Type B pancreatic cell (in vitro differentiated cells): ENCODE measurements at regions not wholly inside any gene's neighbourhood (a gene's known extent, or its start where the extent isn't known, plus 50 kb on each side); places are given as distances from the start of the nearest gene placed in this dataset.
"Not testable (repeated sequence)": the region's sequence is repeated elsewhere in the genome, so short reads cannot be mapped to it uniquely, and the experiment has no call there.

Experiments
- DNase-seq: peaks from one replicate; pipeline ENCODE4 v3.0.0; 2021; ENCODE audit warnings: mixed read lengths; ENCODE audit not compliant: unreplicated experiment; ENCODE audit errors: extremely low spot score
- H3K27ac Mint-ChIP-seq: 2 replicates; pipeline ENCODE4 v1.8.0; 2021; ENCODE audit warnings: mild to moderate bottlenecking, mixed read lengths
- H3K27me3 Mint-ChIP-seq: 2 replicates; pipeline ENCODE4 v1.8.0; 2021; ENCODE audit warnings: mixed read lengths
- H3K36me3 Mint-ChIP-seq: 2 replicates; pipeline ENCODE4 v1.8.0; 2021; ENCODE audit warnings: mixed read lengths
- H3K4me1 Mint-ChIP-seq: one replicate; pipeline ENCODE4 v1.8.0; 2021; ENCODE audit warnings: mixed read lengths; ENCODE audit not compliant: unreplicated experiment
- H3K4me3 Mint-ChIP-seq: 2 replicates; pipeline ENCODE4 v1.8.0; 2021; ENCODE audit warnings: mild to moderate bottlenecking, mixed read lengths
- H3K9me3 Mint-ChIP-seq: 2 replicates; pipeline ENCODE4 v1.8.0; 2021; ENCODE audit warnings: mixed read lengths
- CTCF ChIP-seq: fragments of 200-600 bp; sonication (generic); conservative IDR thresholded peaks from 2 replicates; pipeline ENCODE4 v1.5.0; 2021; ENCODE audit warnings: antibody characterized with exemption, mild to moderate bottlenecking

GRCh38 chr7:146022776-146023175 is 93.8 kb upstream of the CNTNAP2 start:
- DNase-seq: no peak
- H3K27me3 Mint-ChIP-seq: no peaks in the 10 kb centered on the region

GRCh38 chr7:146019041-146020004 is 97.3 kb upstream of the CNTNAP2 start:
- not testable (repeated sequence) for H3K4me3 Mint-ChIP-seq, H3K9me3 Mint-ChIP-seq, H3K36me3 Mint-ChIP-seq, H3K27ac Mint-ChIP-seq, H3K4me1 Mint-ChIP-seq, H3K27me3 Mint-ChIP-seq, DNase-seq

More at GRCh38 chr7:146022776-146023175, 93.8 kb upstream of the CNTNAP2 start:
- no peaks in the 10 kb centered on the region for H3K9me3 Mint-ChIP-seq
- no peak overlapping the region for H3K27ac Mint-ChIP-seq
- H3K4me3 Mint-ChIP-seq: no peak overlapping the region
- no peaks in the 10 kb centered on the region for H3K4me1 Mint-ChIP-seq
- H3K36me3 Mint-ChIP-seq: no peaks in the 10 kb centered on the region
- no peak for TF ChIP-seq CTCF

GRCh38 chr7:146017366-146017765 is 99.2 kb upstream of the CNTNAP2 start:
- not testable (repeated sequence) for H3K27ac Mint-ChIP-seq, H3K9me3 Mint-ChIP-seq, H3K36me3 Mint-ChIP-seq, H3K27me3 Mint-ChIP-seq, DNase-seq, H3K4me3 Mint-ChIP-seq, H3K4me1 Mint-ChIP-seq

GRCh38 chr7:146014154-146014553 is 102.4 kb upstream of the CNTNAP2 start:
- not testable (repeated sequence) for H3K27me3 Mint-ChIP-seq, H3K4me1 Mint-ChIP-seq, H3K36me3 Mint-ChIP-seq, H3K9me3 Mint-ChIP-seq, H3K4me3 Mint-ChIP-seq, DNase-seq, H3K27ac Mint-ChIP-seq

GRCh38 chr7:146008293-146008692 is 108.3 kb upstream of the CNTNAP2 start:
- H3K4me1 Mint-ChIP-seq: no peaks in the 10 kb centered on the region
- H3K27me3 Mint-ChIP-seq: no peaks in the 10 kb centered on the region
- no peak overlapping the region for H3K27ac Mint-ChIP-seq
- H3K36me3 Mint-ChIP-seq: no peaks in the 10 kb centered on the region
- no peaks in the 10 kb centered on the region for H3K9me3 Mint-ChIP-seq
- TF ChIP-seq CTCF: no peak
- DNase-seq: no peak
- H3K4me3 Mint-ChIP-seq: no peak overlapping the region

- no peaks in the 10 kb centered on the region for H3K4me1 Mint-ChIP-seq
- DNase-seq: no peak
- H3K4me3 Mint-ChIP-seq: no peak overlapping the region
- H3K27ac Mint-ChIP-seq: no peak overlapping the region
- no peak for TF ChIP-seq CTCF
- no peaks in the 10 kb centered on the region for H3K9me3 Mint-ChIP-seq
- no peaks in the 10 kb centered on the region for H3K36me3 Mint-ChIP-seq
- no peaks in the 10 kb centered on the region for H3K27me3 Mint-ChIP-seq
These were observed 111.8 kb upstream of the CNTNAP2 start for GRCh38 chr7:146004805-146005204.

- no peak for TF ChIP-seq CTCF
- Mint-ChIP-seq H3K36me3 (no peaks in the 10 kb centered on the region), H3K27ac (no peak overlapping the region), H3K4me3 (no peak overlapping the region), H3K9me3 (no peaks in the 10 kb centered on the region), H3K27me3 (no peaks in the 10 kb centered on the region), H3K4me1 (no peaks in the 10 kb centered on the region)
- DNase-seq: no peak
These were observed 114.0 kb upstream of the CNTNAP2 start for GRCh38 chr7:146002431-146003078.
